Peyer's patch (tissue), 4 donors: ENCODE measurements at regions not wholly inside any gene's neighbourhood (a gene's known extent, or its start where the extent isn't known, plus 50 kb on each side); places are given as distances from the start of the nearest gene placed in this dataset.
A peak's percentile ranks its signal among the peaks of the same experiment; 100 is the strongest.

Experiments used
- DNase-seq, 3 donors: peaks; one replicate each; pipeline ENCODE4 v3.0.0-alpha.2; 2017 to 2019
- H3K27ac ChIP-seq, 4 donors: fragments of 200-600 bp; sonication (generic); one replicate each; pipeline ENCODE4 v1.5.1; 2016 to 2019
- H3K27me3 ChIP-seq, 2 donors: fragments of 200-600 bp; sonication (generic); one replicate each; pipeline ENCODE4 v1.5.1; 2019
- H3K36me3 ChIP-seq, 3 donors: fragments of 200-600 bp; sonication (generic); one replicate each; pipeline ENCODE4 v1.5.1; 2016 to 2019
- H3K4me1 ChIP-seq, 4 donors: fragments of 200-600 bp; sonication (generic); one replicate each; pipeline ENCODE4 v1.5.1; 2016 to 2019
- H3K4me3 ChIP-seq, 4 donors: fragments of 200-600 bp; sonication (generic); 1 replicate in 3 of 4; 2 replicates in 1 of 4; pipeline ENCODE4 v1.5.1; 2016 to 2019; ENCODE audit warnings: mild to moderate bottlenecking in 1 of 4
- H3K9me3 ChIP-seq, 4 donors: fragments of 200-600 bp; sonication (generic); one replicate each; pipeline ENCODE4 v1.5.1; 2016 to 2019; ENCODE audit warnings: mild to moderate bottlenecking in 1 of 4
- POLR2A ChIP-seq, 2 donors: fragments of 450-650 bp; IDR thresholded peaks; one replicate each; pipeline ENCODE4 v1.5.1; 2017; ENCODE audit warnings: antibody characterized with exemption in 2 of 2, mild to moderate bottlenecking in 2 of 2, moderate library complexity in 2 of 2
- TF ChIP-seq, protein P1 (sequence below), 6 experiments: fragments of 450-650 bp in 4 of 6; fragments of 200-600 bp in 2 of 6; sonication (generic) in 1 of 6; IDR thresholded peaks; one replicate each; pipeline ENCODE4 v1.5.1; 2017 to 2019; ENCODE audit warnings: antibody characterized with exemption in 6 of 6, mild to moderate bottlenecking in 3 of 6, moderate library complexity in 1 of 6

DNA sequence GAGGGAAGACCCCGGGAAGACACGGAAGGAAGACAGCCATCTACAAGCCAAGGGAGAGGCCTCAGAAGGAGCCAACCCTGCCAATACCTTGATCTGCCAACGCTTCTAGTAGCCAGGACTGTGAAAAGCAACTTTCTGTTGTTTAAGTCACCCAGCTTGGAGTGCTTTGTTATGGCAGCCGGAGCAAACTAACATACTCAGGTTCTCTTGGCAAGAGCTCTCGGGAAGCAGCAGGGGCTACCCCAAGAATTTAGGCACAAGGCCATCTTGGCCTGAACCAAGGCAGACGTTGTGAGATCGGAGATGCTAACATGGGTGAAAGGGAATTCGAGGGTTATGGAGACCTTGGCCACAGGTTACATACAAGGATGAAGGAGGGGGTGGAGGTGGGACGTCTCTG, 78.6 kb upstream of the KLHL29 start:
- no peaks in the 10 kb centered on the region for H3K36me3 ChIP-seq
- no peak for TF ChIP-seq POLR2A (IDR thresholded peaks at IDR 0.05)
- TF ChIP-seq, protein P1, sequence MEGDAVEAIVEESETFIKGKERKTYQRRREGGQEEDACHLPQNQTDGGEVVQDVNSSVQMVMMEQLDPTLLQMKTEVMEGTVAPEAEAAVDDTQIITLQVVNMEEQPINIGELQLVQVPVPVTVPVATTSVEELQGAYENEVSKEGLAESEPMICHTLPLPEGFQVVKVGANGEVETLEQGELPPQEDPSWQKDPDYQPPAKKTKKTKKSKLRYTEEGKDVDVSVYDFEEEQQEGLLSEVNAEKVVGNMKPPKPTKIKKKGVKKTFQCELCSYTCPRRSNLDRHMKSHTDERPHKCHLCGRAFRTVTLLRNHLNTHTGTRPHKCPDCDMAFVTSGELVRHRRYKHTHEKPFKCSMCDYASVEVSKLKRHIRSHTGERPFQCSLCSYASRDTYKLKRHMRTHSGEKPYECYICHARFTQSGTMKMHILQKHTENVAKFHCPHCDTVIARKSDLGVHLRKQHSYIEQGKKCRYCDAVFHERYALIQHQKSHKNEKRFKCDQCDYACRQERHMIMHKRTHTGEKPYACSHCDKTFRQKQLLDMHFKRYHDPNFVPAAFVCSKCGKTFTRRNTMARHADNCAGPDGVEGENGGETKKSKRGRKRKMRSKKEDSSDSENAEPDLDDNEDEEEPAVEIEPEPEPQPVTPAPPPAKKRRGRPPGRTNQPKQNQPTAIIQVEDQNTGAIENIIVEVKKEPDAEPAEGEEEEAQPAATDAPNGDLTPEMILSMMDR (IDR thresholded peaks at IDR 0.05), result no peak
- no peak overlapping the region for H3K4me3 ChIP-seq
- no peak overlapping the region for H3K27ac ChIP-seq
- H3K4me1 ChIP-seq, result no peaks in the 10 kb centered on the region
- no peaks in the 10 kb centered on the region for H3K27me3 ChIP-seq
- no peak for DNase-seq
- no peaks in the 10 kb centered on the region for H3K9me3 ChIP-seq

DNA sequence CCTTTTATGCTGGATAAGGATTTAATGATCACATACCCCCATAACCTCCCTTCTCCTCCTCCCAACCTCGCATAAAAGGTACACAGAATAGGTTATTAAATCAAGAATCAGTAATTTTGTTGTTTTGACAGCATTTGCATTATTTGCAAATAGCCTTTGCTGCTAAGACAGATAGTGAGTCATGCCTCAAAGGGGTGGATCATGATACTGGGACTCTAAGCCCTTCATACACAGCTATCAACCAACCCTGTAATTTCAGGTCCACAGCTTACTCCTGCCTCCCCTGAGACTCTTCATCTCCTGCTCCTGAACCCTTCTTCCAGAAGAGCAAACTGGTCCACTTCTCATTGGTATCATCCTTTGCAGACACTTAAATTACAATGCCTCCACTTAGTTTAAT, 73.8 kb upstream of the KLHL29 start:
- H3K4me3 ChIP-seq, result no peak overlapping the region
- TF ChIP-seq, protein P1 (IDR thresholded peaks at IDR 0.05), result no peak
- TF ChIP-seq POLR2A (IDR thresholded peaks at IDR 0.05), result no peak
- H3K36me3 ChIP-seq, result no peaks in the 10 kb centered on the region
- no peaks in the 10 kb centered on the region for H3K4me1 ChIP-seq
- H3K27ac ChIP-seq, result no peak overlapping the region
- no peaks in the 10 kb centered on the region for H3K9me3 ChIP-seq
- DNase-seq, result no peak
- H3K27me3 ChIP-seq, result no peaks in the 10 kb centered on the region

DNA sequence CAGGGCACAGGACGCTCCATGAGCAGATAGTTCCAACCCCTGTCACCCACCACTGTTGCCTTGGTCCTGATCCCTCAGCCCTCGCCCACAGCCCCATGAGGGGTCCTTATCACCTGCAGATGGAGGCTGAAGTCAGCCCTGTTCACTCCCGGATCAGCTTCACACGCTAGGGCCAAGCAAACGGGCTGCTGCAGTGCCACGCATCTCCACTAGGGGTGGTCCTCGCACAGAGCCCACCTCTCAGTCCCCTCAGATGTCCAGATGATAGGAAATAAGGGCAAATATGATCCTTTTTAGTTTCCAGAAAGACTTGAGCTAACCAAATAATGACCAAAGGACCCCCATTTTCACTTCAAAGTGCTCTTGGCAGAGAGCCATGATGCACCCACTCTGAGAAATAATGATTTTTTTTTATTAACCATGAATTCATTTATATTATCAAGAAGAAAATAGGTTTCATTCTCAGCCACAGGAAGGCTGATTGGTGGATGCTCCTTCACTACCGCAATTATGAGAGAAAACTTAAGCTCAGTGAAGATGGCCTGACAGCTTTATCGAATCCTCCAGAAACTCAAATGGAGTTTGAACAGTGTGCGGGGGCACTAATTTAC, 71.9 kb upstream of the KLHL29 start:
- Histone ChIP-seq H3K27me3 (no peaks in the 10 kb centered on the region), H3K9me3 (no peaks in the 10 kb centered on the region), H3K36me3 (no peaks in the 10 kb centered on the region), H3K4me1 (no peaks in the 10 kb centered on the region), H3K4me3 (no peak overlapping the region), H3K27ac (no peak overlapping the region)
- DNase-seq, result no peak
- TF ChIP-seq POLR2A (IDR thresholded peaks at IDR 0.05), result no peak
- TF ChIP-seq, protein P1 (IDR thresholded peaks at IDR 0.05), result peak in 1 of 6 experiments; percentile 25

DNA sequence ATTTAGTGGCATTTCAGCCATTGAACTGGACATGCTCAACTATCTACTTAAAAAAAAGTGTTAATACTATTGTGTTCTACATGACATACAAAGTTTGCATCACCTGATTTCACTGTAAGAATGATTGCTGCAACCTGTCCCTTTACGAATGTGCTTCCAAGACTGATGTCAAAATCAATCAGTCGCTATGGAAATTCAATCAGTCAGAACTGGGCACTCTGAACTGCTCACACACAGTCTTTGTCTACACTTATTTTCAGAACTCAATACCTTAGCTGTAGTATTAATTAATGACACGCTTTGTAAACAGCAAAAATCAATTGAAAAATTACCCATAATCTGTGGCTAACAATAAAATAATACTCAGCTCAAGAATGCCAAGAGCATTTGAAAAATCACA, 70.3 kb upstream of the KLHL29 start:
- Histone ChIP-seq H3K27ac (no peak overlapping the region), H3K36me3 (no peaks in the 10 kb centered on the region), H3K27me3 (no peaks in the 10 kb centered on the region), H3K4me3 (no peak overlapping the region), H3K4me1 (no peaks in the 10 kb centered on the region), H3K9me3 (no peaks in the 10 kb centered on the region)
- DNase-seq, result no peak
- no peak for TF ChIP-seq POLR2A (IDR thresholded peaks at IDR 0.05)
- TF ChIP-seq, protein P1 (IDR thresholded peaks at IDR 0.05), result no peak

DNA sequence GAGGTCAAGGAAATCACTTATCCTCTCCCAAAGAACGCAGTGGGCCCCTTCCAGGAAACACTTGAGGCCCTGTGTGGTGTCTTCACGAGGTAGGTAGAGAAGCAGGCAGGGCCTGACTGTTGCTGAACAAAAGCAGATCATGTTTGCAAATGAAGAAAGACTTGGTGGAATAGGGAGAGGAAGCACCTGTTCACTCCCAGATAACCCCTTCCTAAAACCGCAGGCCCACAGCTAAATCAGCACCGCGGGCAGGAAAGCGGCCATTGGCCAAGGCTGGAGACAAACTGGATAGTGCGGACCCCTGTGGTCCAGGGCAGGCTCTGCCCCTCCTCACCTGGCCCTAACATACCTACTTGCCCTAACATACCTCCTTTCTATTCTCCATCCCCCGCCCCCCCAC, 64.9 kb upstream of the KLHL29 start:
- TF ChIP-seq, protein P1 (IDR thresholded peaks at IDR 0.05), result no peak
- TF ChIP-seq POLR2A (IDR thresholded peaks at IDR 0.05), result no peak
- H3K27ac ChIP-seq, result no peak overlapping the region
- no peaks in the 10 kb centered on the region for H3K36me3 ChIP-seq
- H3K27me3 ChIP-seq, result no peaks in the 10 kb centered on the region
- H3K9me3 ChIP-seq, result no peaks in the 10 kb centered on the region
- DNase-seq, result no peak
- no peak overlapping the region for H3K4me3 ChIP-seq
- H3K4me1 ChIP-seq, result no peaks in the 10 kb centered on the region

DNA sequence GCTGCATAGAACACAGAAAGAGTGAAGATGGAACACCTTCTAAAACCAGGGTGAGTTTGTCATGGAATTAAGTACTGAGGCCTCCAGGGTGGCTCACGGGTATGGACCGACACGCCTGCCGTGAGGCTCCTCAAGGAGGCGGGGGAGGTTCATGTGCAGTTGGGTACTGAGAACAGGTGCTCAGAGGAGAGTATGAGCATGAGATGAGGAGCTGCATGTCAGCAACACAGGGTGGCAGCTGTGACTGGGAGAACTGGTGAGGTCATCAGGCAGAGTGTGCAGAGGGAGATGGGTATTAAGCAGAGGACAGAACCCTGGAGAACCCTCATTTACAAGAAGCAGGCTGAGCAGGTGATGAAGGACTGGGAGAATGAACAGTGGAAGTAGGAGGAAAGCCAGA, 63.2 kb upstream of the KLHL29 start:
- Histone ChIP-seq H3K27ac (no peak overlapping the region), H3K4me3 (no peak overlapping the region), H3K36me3 (no peaks in the 10 kb centered on the region), H3K4me1 (no peaks in the 10 kb centered on the region), H3K27me3 (no peaks in the 10 kb centered on the region), H3K9me3 (no peaks in the 10 kb centered on the region)
- no peak for TF ChIP-seq POLR2A (IDR thresholded peaks at IDR 0.05)
- TF ChIP-seq, protein P1 (IDR thresholded peaks at IDR 0.05), result no peak
- DNase-seq, result no peak
